ENCODE measurements at regions not wholly inside any gene's neighbourhood (a gene's known extent, or its start where the extent isn't known, plus 50 kb on each side); places are given as distances from the start of the nearest gene placed in this dataset.

DNA sequence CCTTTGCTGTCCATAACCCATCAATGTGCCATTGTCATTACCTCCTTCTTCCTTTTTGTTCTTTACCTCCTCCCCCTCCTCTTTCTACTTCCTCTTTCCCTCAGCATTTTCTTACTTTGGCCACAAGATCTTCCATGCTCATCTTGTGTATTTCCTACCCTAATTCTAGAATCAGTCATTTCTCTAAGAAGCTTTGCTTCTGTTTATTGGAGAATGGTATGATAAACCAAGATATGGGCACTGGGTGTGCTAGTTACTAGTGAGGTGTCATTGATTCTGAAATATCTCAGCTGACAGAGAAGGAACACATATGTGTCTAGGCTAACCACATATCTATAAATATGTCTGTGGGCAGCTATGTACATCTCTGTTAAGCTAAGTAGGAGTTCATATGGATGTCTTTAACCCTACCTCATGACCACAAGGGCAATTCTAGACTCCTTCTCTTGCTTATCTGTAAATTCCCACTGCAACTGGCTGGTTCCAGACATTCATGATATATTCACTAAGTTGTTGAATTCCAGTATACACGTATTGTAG lies 2051.3 kb upstream of the CDH9 start:
- Histone ChIP-seq H3K4me2 (ENCODE audit: low read length) (no peak overlapping the region), H4K20me1 (ENCODE audit: control insufficient read depth, insufficient read depth, low read depth, low read length) (no peaks in the 10 kb centered on the region), H3K9me3 (ENCODE audit: control insufficient read depth, insufficient read depth, low read length) (no peaks in the 10 kb centered on the region), H3K4me3 (ENCODE audit: low read length) (no peak overlapping the region), H3K27ac (ENCODE audit: low read depth, low read length) (no peak overlapping the region), H3K4me1 (ENCODE audit: control insufficient read depth, low read length) (no peaks in the 10 kb centered on the region), H3K9me2 (replicated peaks; ENCODE audit: control insufficient read depth, low read length) (no peaks in the 10 kb centered on the region), H3K27me3 (ENCODE audit: control insufficient read depth, low read length) (no peaks in the 10 kb centered on the region), H3K36me3 (ENCODE audit: control insufficient read depth, low read length) (no peaks in the 10 kb centered on the region), H3K79me2 (ENCODE audit: control insufficient read depth, low read length) (no peaks in the 10 kb centered on the region), H3F3A (ENCODE audit: control insufficient read depth, insufficient read depth) (no peaks in the 10 kb centered on the region)
- no peak for TF ChIP-seq EZH2phosphoT487 (IDR thresholded peaks at IDR 0.05; ENCODE audit: borderline replicate concordance, low read length)
- TF ChIP-seq, protein P1, sequence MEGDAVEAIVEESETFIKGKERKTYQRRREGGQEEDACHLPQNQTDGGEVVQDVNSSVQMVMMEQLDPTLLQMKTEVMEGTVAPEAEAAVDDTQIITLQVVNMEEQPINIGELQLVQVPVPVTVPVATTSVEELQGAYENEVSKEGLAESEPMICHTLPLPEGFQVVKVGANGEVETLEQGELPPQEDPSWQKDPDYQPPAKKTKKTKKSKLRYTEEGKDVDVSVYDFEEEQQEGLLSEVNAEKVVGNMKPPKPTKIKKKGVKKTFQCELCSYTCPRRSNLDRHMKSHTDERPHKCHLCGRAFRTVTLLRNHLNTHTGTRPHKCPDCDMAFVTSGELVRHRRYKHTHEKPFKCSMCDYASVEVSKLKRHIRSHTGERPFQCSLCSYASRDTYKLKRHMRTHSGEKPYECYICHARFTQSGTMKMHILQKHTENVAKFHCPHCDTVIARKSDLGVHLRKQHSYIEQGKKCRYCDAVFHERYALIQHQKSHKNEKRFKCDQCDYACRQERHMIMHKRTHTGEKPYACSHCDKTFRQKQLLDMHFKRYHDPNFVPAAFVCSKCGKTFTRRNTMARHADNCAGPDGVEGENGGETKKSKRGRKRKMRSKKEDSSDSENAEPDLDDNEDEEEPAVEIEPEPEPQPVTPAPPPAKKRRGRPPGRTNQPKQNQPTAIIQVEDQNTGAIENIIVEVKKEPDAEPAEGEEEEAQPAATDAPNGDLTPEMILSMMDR (IDR thresholded peaks at IDR 0.05; ENCODE audit: low read depth, low read length, poor library complexity, severe bottlenecking): no peak

DNA sequence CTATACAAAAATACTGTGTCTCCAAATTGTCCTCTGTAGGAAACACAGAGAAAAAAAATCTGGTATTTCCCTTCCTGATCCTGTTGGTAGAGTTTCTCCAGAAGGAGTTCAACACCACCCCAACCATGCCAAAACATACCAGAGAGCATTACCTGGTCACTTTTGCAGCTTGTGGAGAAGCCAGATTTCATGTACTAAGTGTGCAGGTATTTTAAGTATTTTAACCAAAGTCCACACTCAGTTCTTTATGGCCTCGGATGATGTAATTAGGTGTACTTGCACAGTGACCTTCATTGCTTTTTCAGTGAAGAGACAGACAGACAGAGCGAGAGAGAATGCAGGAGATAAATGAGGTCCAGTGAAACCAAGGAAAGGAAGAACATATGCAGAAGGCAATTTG lies 2046.8 kb upstream of the CDH9 start:
- Histone ChIP-seq H3K36me3 (ENCODE audit: control insufficient read depth, low read length) (no peaks in the 10 kb centered on the region), H3K4me3 (ENCODE audit: low read length) (no peak overlapping the region), H3K4me1 (ENCODE audit: control insufficient read depth, low read length) (no peaks in the 10 kb centered on the region), H3K4me2 (ENCODE audit: low read length) (no peak overlapping the region), H3K27ac (ENCODE audit: low read depth, low read length) (no peak overlapping the region), H3K79me2 (ENCODE audit: control insufficient read depth, low read length) (no peaks in the 10 kb centered on the region), H3F3A (ENCODE audit: control insufficient read depth, insufficient read depth) (no peaks in the 10 kb centered on the region), H3K27me3 (ENCODE audit: control insufficient read depth, low read length) (no peaks in the 10 kb centered on the region), H3K9me2 (replicated peaks; ENCODE audit: control insufficient read depth, low read length) (no peaks in the 10 kb centered on the region), H3K9me3 (ENCODE audit: control insufficient read depth, insufficient read depth, low read length) (no peaks in the 10 kb centered on the region), H4K20me1 (ENCODE audit: control insufficient read depth, insufficient read depth, low read depth, low read length) (no peaks in the 10 kb centered on the region)
- TF ChIP-seq EZH2phosphoT487 (IDR thresholded peaks at IDR 0.05; ENCODE audit: borderline replicate concordance, low read length): no peak
- TF ChIP-seq, protein P1 (IDR thresholded peaks at IDR 0.05; ENCODE audit: low read depth, low read length, poor library complexity, severe bottlenecking): no peak

DNA sequence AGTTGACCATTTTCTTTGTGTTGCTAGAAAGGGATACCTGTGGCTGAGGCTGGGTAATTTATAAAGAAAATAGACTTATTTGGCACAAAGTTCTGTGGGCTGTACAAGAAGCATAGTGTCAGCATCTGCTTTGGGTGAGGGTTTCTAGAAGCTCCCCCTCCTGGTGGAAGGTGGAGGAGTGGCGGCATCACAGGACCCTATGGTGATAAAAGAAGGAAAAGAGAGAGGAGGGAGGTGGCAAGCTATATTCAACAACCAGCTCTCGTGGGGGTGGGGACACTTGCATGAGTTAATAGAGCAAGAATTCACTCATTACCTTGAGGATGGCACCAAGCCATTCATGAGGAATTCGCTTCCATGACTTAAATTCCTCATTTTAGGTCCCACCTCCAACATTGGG lies 2041.4 kb upstream of the CDH9 start:
- TF ChIP-seq, protein P1 (IDR thresholded peaks at IDR 0.05; ENCODE audit: low read depth, low read length, poor library complexity, severe bottlenecking): no peak
- no peak for TF ChIP-seq EZH2phosphoT487 (IDR thresholded peaks at IDR 0.05; ENCODE audit: borderline replicate concordance, low read length)
- Histone ChIP-seq H3K27me3 (ENCODE audit: control insufficient read depth, low read length) (no peaks in the 10 kb centered on the region), H3K9me2 (replicated peaks; ENCODE audit: control insufficient read depth, low read length) (no peaks in the 10 kb centered on the region), H3K36me3 (ENCODE audit: control insufficient read depth, low read length) (no peaks in the 10 kb centered on the region), H3F3A (ENCODE audit: control insufficient read depth, insufficient read depth) (no peaks in the 10 kb centered on the region), H4K20me1 (ENCODE audit: control insufficient read depth, insufficient read depth, low read depth, low read length) (no peaks in the 10 kb centered on the region), H3K4me2 (ENCODE audit: low read length) (no peak overlapping the region), H3K9me3 (ENCODE audit: control insufficient read depth, insufficient read depth, low read length) (no peaks in the 10 kb centered on the region), H3K4me1 (ENCODE audit: control insufficient read depth, low read length) (no peaks in the 10 kb centered on the region), H3K4me3 (ENCODE audit: low read length) (no peak overlapping the region), H3K27ac (ENCODE audit: low read depth, low read length) (no peak overlapping the region), H3K79me2 (ENCODE audit: control insufficient read depth, low read length) (no peaks in the 10 kb centered on the region)
